H1 (cell line): ENCODE measurements at regions not wholly inside any gene's neighbourhood (a gene's known extent, or its start where the extent isn't known, plus 50 kb on each side); places are given as distances from the start of the nearest gene placed in this dataset.

ENCODE experiments used
- CTCF ChIA-PET: fragments of 300-600 bp; sonication (Branson Sonifier 250); formaldehyde crosslinking; loops from one replicate; lab custom pipeline; 2021; ENCODE audit not compliant: partially characterized antibody; lab: Charles Lee
- POLR2A ChIA-PET: fragments of 300-600 bp; sonication (Branson Sonifier 250); formaldehyde crosslinking; loops from one replicate; lab custom pipeline; 2021; ENCODE audit warnings: inconsistent platforms; ENCODE audit not compliant: partially characterized antibody; lab: Charles Lee
- DNase-seq, 2 experiments: peaks; one replicate each; pipeline versions ENCODE4 v3.0.0 to v3.0.0-alpha.2; 2010 to 2022; ENCODE audit warnings: low spot score in 2 of 2, low read depth in 1 of 2, mixed read lengths in 1 of 2
- FAIRE-seq: peaks from 2 replicates; lab custom pipeline; 2011; peaks lifted over from hg19 to GRCh38; lab: Jason Lieb, UNC
- H2AFZ ChIP-seq: 2 replicates; pipeline ENCODE4 v1.8.1; 2012; ENCODE audit warnings: low read length, inconsistent platforms
- H2AK5ac ChIP-seq: 2 replicates; pipeline ENCODE4 v1.6.1; 2013; ENCODE audit warnings: low read depth, low read length
- H2BK120ac ChIP-seq: replicated peaks from 2 replicates; pipeline ENCODE3; 2013; ENCODE audit warnings: low read depth, low read length, inconsistent platforms
- H2BK12ac ChIP-seq: 2 replicates; pipeline ENCODE4 v1.6.1; 2013; ENCODE audit warnings: low read depth, low read length
- H2BK15ac ChIP-seq: 2 replicates; pipeline ENCODE4 v1.6.1; 2013; ENCODE audit warnings: low read length
- H2BK20ac ChIP-seq: 2 replicates; pipeline ENCODE4 v1.6.1; 2013; ENCODE audit warnings: low read length
- H2BK5ac ChIP-seq: 2 replicates; pipeline ENCODE4 v1.6.1; 2013; ENCODE audit warnings: low read depth, low read length
- H3K14ac ChIP-seq: 2 replicates; pipeline ENCODE4 v1.6.1; 2013; ENCODE audit warnings: inconsistent platforms; ENCODE audit not compliant: insufficient read length
- H3K18ac ChIP-seq: 2 replicates; pipeline ENCODE4 v1.6.1; 2013; ENCODE audit warnings: low read length; ENCODE audit errors: extremely low read depth
- H3K23ac ChIP-seq: 2 replicates; pipeline ENCODE4 v1.6.1; 2013; ENCODE audit warnings: inconsistent platforms; ENCODE audit not compliant: insufficient read length
- H3K23me2 ChIP-seq: 2 replicates; pipeline ENCODE4 v1.6.1; 2013; ENCODE audit warnings: low read depth, low read length
- H3K27ac ChIP-seq: 2 replicates; pipeline ENCODE4 v1.6.1; 2011; ENCODE audit warnings: low read depth, low read length, inconsistent platforms
- H3K27me3 ChIP-seq, 4 experiments: replicated peaks in 1 of 4; 1 replicate in 1 of 4; 2 replicates in 3 of 4; pipeline versions ENCODE4 v1.6.1 to v1.8.1; 2011 to 2013; ENCODE audit warnings: low read length in 3 of 4, mild to moderate bottlenecking in 3 of 4, inconsistent platforms in 2 of 4, mixed read lengths in 2 of 4, moderate library complexity in 1 of 4; ENCODE audit not compliant: control insufficient read depth in 3 of 4, insufficient read depth in 3 of 4; ENCODE audit errors: extremely low read depth in 1 of 4
- H3K36me3 ChIP-seq, 4 experiments: 2 replicates each; pipeline versions ENCODE4 v1.6.1 to v1.8.1; 2011 to 2013; ENCODE audit warnings: mild to moderate bottlenecking in 4 of 4, low read length in 3 of 4, moderate library complexity in 2 of 4, control low read depth in 1 of 4, inconsistent platforms in 1 of 4; ENCODE audit not compliant: insufficient read depth in 4 of 4, control insufficient read depth in 2 of 4
- H3K4ac ChIP-seq: replicated peaks from 2 replicates; pipeline ENCODE3; 2013; ENCODE audit warnings: low read length, low read depth, mixed read lengths, inconsistent platforms; ENCODE audit not compliant: insufficient read length
- H3K4me1 ChIP-seq, 4 experiments: replicated peaks in 1 of 4; 1 replicate in 1 of 4; 2 replicates in 3 of 4; pipeline versions ENCODE4 v1.6.1 to v1.8.1; 2011 to 2013; ENCODE audit warnings: low read length in 3 of 4, inconsistent platforms in 2 of 4, mixed read lengths in 1 of 4; ENCODE audit not compliant: insufficient read depth in 4 of 4, control insufficient read depth in 3 of 4
- H3K4me2 ChIP-seq, 2 experiments: 2 replicates each; pipeline versions ENCODE4 v1.6.1 to v1.8.1; 2011 to 2013; ENCODE audit warnings: low read depth in 2 of 2, low read length in 2 of 2, control low read depth in 1 of 2, inconsistent platforms in 1 of 2, mild to moderate bottlenecking in 1 of 2; ENCODE audit not compliant: insufficient read depth in 1 of 2
- H3K4me3 ChIP-seq, 4 experiments: fragments of 200-600, 300-600 bp in 1 of 4; sonication (generic), shearing (Covaris generic), sonication (Bioruptor Twin) in 1 of 4; 2 replicates each; pipeline versions ENCODE4 v1.5.1 to v1.8.1; 2011 to 2016; ENCODE audit warnings: low read length in 4 of 4, low read depth in 3 of 4, control low read depth in 2 of 4, inconsistent platforms in 2 of 4, mild to moderate bottlenecking in 2 of 4, mixed read lengths in 1 of 4, moderate library complexity in 1 of 4; ENCODE audit not compliant: insufficient read depth in 2 of 4; ENCODE audit errors: extremely low read depth in 1 of 4
- H3K56ac ChIP-seq: replicated peaks from 2 replicates; pipeline ENCODE3; 2013; ENCODE audit warnings: low read depth, mild to moderate bottlenecking, mixed read lengths, low read length, inconsistent platforms; ENCODE audit not compliant: insufficient read length
- H3K79me1 ChIP-seq: 2 replicates; pipeline ENCODE4 v1.6.1; 2013; ENCODE audit warnings: low read depth, low read length, control low read depth
- H3K79me2 ChIP-seq, 2 experiments: 2 replicates each; pipeline versions ENCODE4 v1.6.1 to v1.8.1; 2012 to 2013; ENCODE audit warnings: low read length in 2 of 2, mild to moderate bottlenecking in 2 of 2, inconsistent platforms in 1 of 2; ENCODE audit not compliant: insufficient read depth in 2 of 2, control insufficient read depth in 1 of 2
- H3K9ac ChIP-seq, 4 experiments: replicated peaks in 1 of 4; 1 replicate in 1 of 4; 2 replicates in 3 of 4; pipeline versions ENCODE4 v1.6.1 to v1.8.1; 2011 to 2013; ENCODE audit warnings: low read depth in 3 of 4, low read length in 3 of 4, control low read depth in 2 of 4, mild to moderate bottlenecking in 2 of 4, moderate library complexity in 2 of 4, inconsistent platforms in 1 of 4; ENCODE audit errors: extremely low read depth in 1 of 4
- H3K9me3 ChIP-seq, 2 experiments: 2 replicates each; pipeline versions ENCODE4 v1.6.1 to v1.8.1; 2012 to 2013; ENCODE audit warnings: mild to moderate bottlenecking in 2 of 2, moderate library complexity in 2 of 2, control low read depth in 1 of 2, inconsistent platforms in 1 of 2, low read depth in 1 of 2, low read length in 1 of 2, mixed read lengths in 1 of 2; ENCODE audit not compliant: insufficient read depth in 2 of 2
- H4K20me1 ChIP-seq, 2 experiments: replicated peaks in 1 of 2; 2 replicates each; pipeline versions ENCODE3 to v1.8.1; 2011 to 2013; ENCODE audit warnings: inconsistent platforms in 2 of 2, low read length in 2 of 2, mild to moderate bottlenecking in 1 of 2; ENCODE audit not compliant: insufficient read depth in 2 of 2, control insufficient read depth in 1 of 2
- H4K5ac ChIP-seq: 2 replicates; pipeline ENCODE4 v1.6.1; 2013; ENCODE audit warnings: low read length, low read depth, mixed read lengths, inconsistent platforms; ENCODE audit not compliant: insufficient read length
- H4K8ac ChIP-seq: 2 replicates; pipeline ENCODE4 v1.8.0; 2013; ENCODE audit warnings: mild to moderate bottlenecking, moderate library complexity, low read length, inconsistent platforms; ENCODE audit not compliant: insufficient read depth; ENCODE audit errors: extremely low read depth
- H4K91ac ChIP-seq: replicated peaks from 2 replicates; pipeline ENCODE3; 2013; ENCODE audit warnings: low read length, mixed read lengths, inconsistent platforms; ENCODE audit not compliant: insufficient read length
- ASH2L ChIP-seq: fragments of 200-600, 300-600 bp; sonication (generic); IDR thresholded peaks from one replicate; pipeline ENCODE4 v1.7.1; 2017; ENCODE audit warnings: low read length
- CHD2 ChIP-seq: IDR thresholded peaks from 2 replicates; pipeline ENCODE4 v1.6.1; 2012; ENCODE audit warnings: low read length, improper control_type of control experiment
- CTBP2 ChIP-seq: IDR thresholded peaks from 2 replicates; pipeline ENCODE4 v1.7.0; 2011; ENCODE audit warnings: borderline replicate concordance, mild to moderate bottlenecking, moderate library complexity, mixed read lengths, low read length; ENCODE audit not compliant: insufficient read depth, insufficient read length
- E2F6 ChIP-seq: IDR thresholded peaks from 2 replicates; pipeline ENCODE4 v1.6.1; 2012; ENCODE audit warnings: inconsistent platforms
- EP300 ChIP-seq, 2 experiments: IDR thresholded peaks; 1 replicate in 1 of 2; 2 replicates in 1 of 2; pipeline ENCODE4 v1.6.1; 2011 to 2012; ENCODE audit warnings: low read depth in 2 of 2, low read length in 2 of 2, mild to moderate bottlenecking in 2 of 2, borderline replicate concordance in 1 of 2, inconsistent platforms in 1 of 2, moderate library complexity in 1 of 2
- KDM1A ChIP-seq: fragments of 200-600, 300-600 bp; sonication (generic); IDR thresholded peaks from 2 replicates; pipeline ENCODE4 v1.7.1; 2016; ENCODE audit warnings: mild to moderate bottlenecking, low read length, borderline replicate concordance
- KDM4A ChIP-seq: IDR thresholded peaks from one replicate; pipeline ENCODE4 v1.7.1; 2012; ENCODE audit warnings: low read depth, mild to moderate bottlenecking, moderate library complexity, low read length, inconsistent platforms; ENCODE audit not compliant: severe bottlenecking
- KDM5A ChIP-seq: fragments of 200-600 bp; IDR thresholded peaks from 2 replicates; pipeline ENCODE4 v1.7.1; 2012; ENCODE audit warnings: mild to moderate bottlenecking, low read length, inconsistent platforms, mixed read lengths
- PHF8 ChIP-seq: fragments of 200-600 bp; sonication (generic); conservative IDR thresholded peaks from 2 replicates; pipeline ENCODE4 v1.7.1; 2012; ENCODE audit warnings: low read depth, mild to moderate bottlenecking, inconsistent platforms, low read length, moderate library complexity
- RNF2 ChIP-seq: fragments of 200-900, 300-1000 bp; sonication (generic); IDR thresholded peaks from 2 replicates; pipeline ENCODE4 v1.7.1; 2016; ENCODE audit warnings: borderline replicate concordance, low read depth, mild to moderate bottlenecking, antibody characterized with exemption, low read length; ENCODE audit not compliant: poor library complexity, severe bottlenecking; ENCODE audit errors: missing control alignments
- SIX5 ChIP-seq: IDR thresholded peaks from 2 replicates; pipeline ENCODE4 v1.6.1; 2011; ENCODE audit warnings: mild to moderate bottlenecking, low read depth, low read length
- TCF12 ChIP-seq: IDR thresholded peaks from 2 replicates; pipeline ENCODE4 v1.6.1; 2011; ENCODE audit warnings: low read depth, mild to moderate bottlenecking, low read length
- YY1 ChIP-seq: IDR thresholded peaks from 2 replicates; pipeline ENCODE4 v1.6.1; 2011; ENCODE audit warnings: low read depth, mild to moderate bottlenecking, low read length
- WGBS, 2 experiments: shearing (Covaris generic) in 1 of 2; methylation state at CpG; one replicate each; pipeline versions ENCODE4 v1.1.6 to v1.1.7; 2013 to 2015; ENCODE audit warnings: low lambda C conversion rate in 2 of 2, mixed read lengths in 2 of 2, inconsistent platforms in 1 of 2, low coverage in 1 of 2, missing lambda C conversion rate in 1 of 2; ENCODE audit not compliant: insufficient replicate concordance in 2 of 2, insufficient coverage in 1 of 2, insufficient read length in 1 of 2; ENCODE audit errors: extremely low coverage in 1 of 2, missing lambda C conversion rate in 1 of 2; 5-methylcytosine and 5-hydroxymethylcytosine counted together

DNA sequence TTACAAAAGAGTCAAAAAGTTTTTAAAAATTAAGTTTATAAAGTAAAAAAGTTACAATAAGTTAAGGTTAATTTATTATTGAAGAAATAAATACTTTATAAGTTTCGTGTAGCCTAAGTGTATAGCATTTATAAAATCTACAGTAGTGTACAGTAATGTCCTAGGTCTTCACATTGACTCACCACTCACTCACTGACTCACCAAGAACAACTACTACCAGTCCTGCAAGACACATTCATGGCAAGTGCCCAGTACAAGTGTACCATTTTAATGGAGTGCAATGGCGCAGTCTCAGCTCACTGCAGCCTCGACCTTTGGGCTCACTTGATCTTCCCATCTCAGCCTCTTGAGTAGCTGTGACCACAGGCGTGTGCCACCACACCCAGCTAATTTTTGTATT is 128.2 kb downstream of the GPX5 start:
- Histone ChIP-seq H3K14ac (no peak overlapping the region), H3K27me3 (peaks cover 0 to 5% (median 2%) of the 10 kb centered on the region in 4 experiments; a peak in 4 of 7 replicates), H3K4ac (no peak overlapping the region), H3K4me2 (no peak overlapping the region), H3K36me3 (no peaks in the 10 kb centered on the region), H3K18ac (no peak overlapping the region), H3K4me3 (no peak overlapping the region; a peak in 1 of 8 replicates), H2BK5ac (no peak overlapping the region), H4K91ac (no peak overlapping the region), H3K27ac (no peak overlapping the region), H3K23ac (no peak overlapping the region), H2BK20ac (no peak overlapping the region), H4K8ac (no peak overlapping the region), H2BK120ac (no peak overlapping the region), H2AK5ac (no peak overlapping the region), H3K9me3 (no peaks in the 10 kb centered on the region), H2BK12ac (no peak overlapping the region), H3K9ac (no peak overlapping the region), H2BK15ac (no peak overlapping the region), H4K20me1 (no peaks in the 10 kb centered on the region), H2AFZ (no peak overlapping the region), H3K56ac (no peak overlapping the region), H3K79me1 (no peaks in the 10 kb centered on the region), H4K5ac (no peak overlapping the region), H3K23me2 (peaks cover 8% of the 10 kb centered on the region; the same call in 1 of the 2 replicates), H3K4me1 (no peaks in the 10 kb centered on the region), H3K79me2 (no peaks in the 10 kb centered on the region)
- DNase-seq = no peak
- no peak for FAIRE-seq
- POLR2A ChIA-PET = no interaction called here
- CTCF ChIA-PET = interaction anchor here (0.7 kb wide), 1 partner anchor 31 kb away, joined by 4 read pairs; no protein-coding TSS in a partner anchor
- WGBS, 2 experiments = 92% methylated on average over 4 of the region's 4 CpGs; no CpG with 5 or more reads in 1 of the 2 experiments
- TF ChIP-seq E2F6 = no peak
- TF ChIP-seq TCF12 = no peak
- TF ChIP-seq KDM1A = no peak
- no peak for TF ChIP-seq KDM5A
- no peak for TF ChIP-seq RNF2
- TF ChIP-seq KDM4A = no peak
- TF ChIP-seq PHF8 = no peak
- no peak for TF ChIP-seq SIX5
- TF ChIP-seq CHD2 = no peak
- TF ChIP-seq ASH2L = no peak
- TF ChIP-seq EP300 (IDR thresholded peaks at IDR 0.05; ENCODE audit: borderline replicate concordance in 1 of 2, low read depth in 2 of 2, low read length in 2 of 2) = no peak
- TF ChIP-seq YY1 = no peak
- no peak for TF ChIP-seq CTBP2
